Esophagus squamous epithelium (tissue), 5 donors: ENCODE measurements at regions not wholly inside any gene's neighbourhood (a gene's known extent, or its start where the extent isn't known, plus 50 kb on each side); places are given as distances from the start of the nearest gene placed in this dataset.

Experiments
- DNase-seq: peaks from one replicate; lab custom pipeline; 2025; lab: John Stamatoyannopoulos, UW
- H3K27ac ChIP-seq, 4 donors: fragments of 200-600 bp; sonication (generic); one replicate each; pipeline ENCODE4 v1.5.1; 2016 to 2019; ENCODE audit warnings: mild to moderate bottlenecking in 1 of 4
- H3K27me3 ChIP-seq, 4 donors: fragments of 200-600 bp; sonication (generic); 1 replicate in 3 of 4; 2 replicates in 1 of 4; pipeline versions ENCODE4 v1.5.1 to v1.6.0; 2017 to 2021; ENCODE audit warnings: antibody characterized with exemption in 1 of 4
- H3K36me3 ChIP-seq, 3 donors: fragments of 200-600 bp; sonication (generic); one replicate each; pipeline ENCODE4 v1.5.1; 2016 to 2019
- H3K4me1 ChIP-seq, 3 donors: fragments of 200-600 bp; sonication (generic); one replicate each; pipeline ENCODE4 v1.5.1; 2017 to 2019
- H3K4me3 ChIP-seq, 4 donors: fragments of 200-600 bp; sonication (generic); 1 replicate in 3 of 4; 2 replicates in 1 of 4; pipeline ENCODE4 v1.5.1; 2016 to 2019; ENCODE audit warnings: mild to moderate bottlenecking in 2 of 4, moderate library complexity in 1 of 4
- H3K9me3 ChIP-seq, 3 donors: fragments of 200-600 bp; sonication (generic); one replicate each; pipeline ENCODE4 v1.5.1; 2016 to 2019
- CTCF ChIP-seq, 6 experiments: fragments of 450-650 bp in 4 of 6; fragments of 200-600 bp in 2 of 6; sonication (generic) in 2 of 6; IDR thresholded peaks; one replicate each; pipeline ENCODE4 v1.5.1; 2016 to 2019; ENCODE audit warnings: antibody characterized with exemption in 6 of 6, mild to moderate bottlenecking in 4 of 6, moderate library complexity in 4 of 6
- POLR2A ChIP-seq, 4 donors: fragments of 450-650 bp; IDR thresholded peaks; one replicate each; pipeline ENCODE4 v1.6.1; 2017; ENCODE audit warnings: antibody characterized with exemption in 4 of 4, mild to moderate bottlenecking in 4 of 4, moderate library complexity in 3 of 4
- WGBS, 2 donors: methylation state at CpG; one replicate each; pipeline ENCODE4 v1.1.5; 2018; 5-methylcytosine and 5-hydroxymethylcytosine counted together
- intact Hi-C: fragments of 100-400 bp; cut with DNase I; formaldehyde crosslinking; loops from one replicate; pipeline ENCODE4 v1.15.0; 2022
- donor health status: DM: yes; HTN: yes; CAD: no.

DNA sequence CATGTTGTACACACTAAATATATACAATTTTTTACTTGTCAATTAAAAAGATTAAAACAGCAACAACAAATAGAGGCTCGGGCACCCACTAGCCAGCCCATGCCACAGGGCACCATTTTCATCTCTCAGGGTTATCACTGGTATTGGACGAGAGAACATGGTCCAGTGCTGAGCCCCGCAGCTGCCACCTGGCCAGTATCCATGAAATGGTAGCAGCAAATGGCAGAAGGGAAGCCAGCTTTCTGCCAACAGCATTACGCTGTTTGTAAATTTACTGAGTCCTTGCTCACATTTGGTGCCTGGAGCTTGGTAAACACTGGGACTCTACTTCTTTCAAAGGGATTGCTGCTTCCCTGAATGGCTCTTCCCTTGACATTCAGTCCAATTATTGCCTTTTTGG lies 87.9 kb upstream of the WASF3 start:
- WGBS, 2 donors, result 60 to 76% methylated on average over 4 of the region's 4 CpGs
- TF ChIP-seq CTCF (IDR thresholded peaks at IDR 0.05) (no peak), POLR2A (IDR thresholded peaks at IDR 0.05) (no peak)
- H3K9me3 ChIP-seq, result no peaks in the 10 kb centered on the region
- H3K4me3 ChIP-seq, result no peak overlapping the region
- H3K4me1 ChIP-seq, result no peaks in the 10 kb centered on the region
- no peak overlapping the region for H3K27ac ChIP-seq
- no peaks in the 10 kb centered on the region for H3K36me3 ChIP-seq
- DNase-seq, result no peak
- intact Hi-C loops, result no loop called here
- H3K27me3 ChIP-seq, result no peaks in the 10 kb centered on the region

DNA sequence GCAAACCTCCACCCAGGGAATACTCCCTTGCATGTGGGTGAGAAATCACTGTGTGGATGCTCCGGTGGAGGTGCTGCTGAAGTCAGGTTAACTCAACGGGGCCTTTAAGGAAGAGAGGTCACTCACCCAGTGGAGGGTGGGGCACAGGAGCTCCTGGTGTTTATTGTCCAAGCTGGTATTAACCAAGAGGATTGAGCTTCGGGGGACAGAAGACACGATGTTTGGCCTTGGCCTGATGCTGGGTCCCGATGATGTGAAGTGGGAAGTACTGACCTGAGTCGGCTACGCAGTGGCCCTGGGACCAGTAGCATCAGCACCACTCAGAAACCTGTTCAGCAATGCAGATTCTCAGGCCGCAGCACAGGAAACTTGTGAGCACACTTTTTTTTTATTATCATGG lies 85.7 kb upstream of the WASF3 start:
- intact Hi-C loops, result no loop called here
- H3K27me3 ChIP-seq, result no peaks in the 10 kb centered on the region
- no peak overlapping the region for H3K4me3 ChIP-seq
- WGBS, 2 donors, result 85 to 89% methylated on average over 6 to 8 of the region's 8 CpGs
- TF ChIP-seq CTCF (IDR thresholded peaks at IDR 0.05), result no peak
- no peak for TF ChIP-seq POLR2A (IDR thresholded peaks at IDR 0.05)
- H3K4me1 ChIP-seq, result peaks cover 0 to 20% (median 0%) of the 10 kb centered on the region in 3 donors
- H3K9me3 ChIP-seq, result no peaks in the 10 kb centered on the region
- DNase-seq, result no peak
- no peaks in the 10 kb centered on the region for H3K36me3 ChIP-seq
- H3K27ac ChIP-seq, result no peak overlapping the region

GRCh38 chr13:26473571-26474230 lies 83.8 kb upstream of the WASF3 start:
- Histone ChIP-seq H3K36me3 (no peaks in the 10 kb centered on the region), H3K27me3 (no peaks in the 10 kb centered on the region), H3K4me3 (no peak overlapping the region), H3K4me1 (peaks cover 0 to 27% (median 0%) of the 10 kb centered on the region in 3 donors), H3K27ac (no peak overlapping the region), H3K9me3 (no peaks in the 10 kb centered on the region)
- WGBS, 2 donors, result 33 to 46% methylated on average over 5 of the region's 5 CpGs
- TF ChIP-seq POLR2A (IDR thresholded peaks at IDR 0.05) (no peak), CTCF (IDR thresholded peaks at IDR 0.05) (no peak)
- intact Hi-C loops, result no loop called here
- DNase-seq, result no peak

GRCh38 chr13:26474286-26474685 lies 83.2 kb upstream of the WASF3 start:
- DNase-seq, result no peak
- no peaks in the 10 kb centered on the region for H3K9me3 ChIP-seq
- H3K36me3 ChIP-seq, result no peaks in the 10 kb centered on the region
- no peak for TF ChIP-seq CTCF (IDR thresholded peaks at IDR 0.05)
- TF ChIP-seq POLR2A (IDR thresholded peaks at IDR 0.05), result no peak
- intact Hi-C loops, result no loop called here
- 47 to 66% methylated on average over 11 of the region's 11 CpGs for WGBS, 2 donors
- H3K27ac ChIP-seq, result no peak overlapping the region
- no peak overlapping the region for H3K4me3 ChIP-seq
- no peaks in the 10 kb centered on the region for H3K27me3 ChIP-seq
- H3K4me1 ChIP-seq, result peaks cover 0 to 27% (median 0%) of the 10 kb centered on the region in 3 donors

- H3K4me1 ChIP-seq, result peaks cover 0 to 27% (median 0%) of the 10 kb centered on the region in 3 donors
- intact Hi-C loops, result no loop called here
- peak overlapping the region in 1 of 4 donors; percentile 17 for H3K4me3 ChIP-seq
- H3K36me3 ChIP-seq, result no peaks in the 10 kb centered on the region
- no peak for DNase-seq
- no peaks in the 10 kb centered on the region for H3K27me3 ChIP-seq
- peak overlapping the region in 1 of 4 donors; percentile 62 for H3K27ac ChIP-seq
- no peak for TF ChIP-seq CTCF (IDR thresholded peaks at IDR 0.05)
- no peak for TF ChIP-seq POLR2A (IDR thresholded peaks at IDR 0.05)
- no peaks in the 10 kb centered on the region for H3K9me3 ChIP-seq
- WGBS, 2 donors, result 58 to 62% methylated on average over 4 to 6 of the region's 15 CpGs
Measured at GRCh38 chr13:26475176-26476110, 82.0 kb upstream of the WASF3 start.
